Neural cell (in vitro differentiated cells): ENCODE measurements at regions not wholly inside any gene's neighbourhood (a gene's known extent, or its start where the extent isn't known, plus 50 kb on each side); places are given as distances from the start of the nearest gene placed in this dataset.

Experiments used
- EP300 ChIP-seq: fragments of 450-650 bp; conservative IDR thresholded peaks from 2 replicates; pipeline ENCODE4 v1.6.1; 2014; ENCODE audit warnings: antibody characterized with exemption, mild to moderate bottlenecking, moderate library complexity; ENCODE audit not compliant: poor library complexity, severe bottlenecking
- EZH2 ChIP-seq: fragments of 200-600, 300-800 bp; shearing (Covaris generic), sonication (generic); IDR thresholded peaks from 2 replicates; pipeline ENCODE4 v1.6.1; 2014; ENCODE audit warnings: antibody characterized with exemption, low read length, borderline replicate concordance, mild to moderate bottlenecking; ENCODE audit not compliant: insufficient read depth, poor library complexity, severe bottlenecking
- TAF1 ChIP-seq: IDR thresholded peaks from 2 replicates; pipeline ENCODE4 v1.6.1; 2012; ENCODE audit warnings: low read depth
- TF ChIP-seq, protein P1 (sequence below): fragments of 450-650 bp; IDR thresholded peaks from 2 replicates; pipeline ENCODE4 v1.5.1; 2014; ENCODE audit warnings: antibody characterized with exemption, mild to moderate bottlenecking, moderate library complexity; ENCODE audit not compliant: poor library complexity, severe bottlenecking
- TF ChIP-seq, protein P2 (sequence below): IDR thresholded peaks from 2 replicates; pipeline ENCODE4 v1.6.1; 2012; ENCODE audit warnings: borderline replicate concordance

DNA sequence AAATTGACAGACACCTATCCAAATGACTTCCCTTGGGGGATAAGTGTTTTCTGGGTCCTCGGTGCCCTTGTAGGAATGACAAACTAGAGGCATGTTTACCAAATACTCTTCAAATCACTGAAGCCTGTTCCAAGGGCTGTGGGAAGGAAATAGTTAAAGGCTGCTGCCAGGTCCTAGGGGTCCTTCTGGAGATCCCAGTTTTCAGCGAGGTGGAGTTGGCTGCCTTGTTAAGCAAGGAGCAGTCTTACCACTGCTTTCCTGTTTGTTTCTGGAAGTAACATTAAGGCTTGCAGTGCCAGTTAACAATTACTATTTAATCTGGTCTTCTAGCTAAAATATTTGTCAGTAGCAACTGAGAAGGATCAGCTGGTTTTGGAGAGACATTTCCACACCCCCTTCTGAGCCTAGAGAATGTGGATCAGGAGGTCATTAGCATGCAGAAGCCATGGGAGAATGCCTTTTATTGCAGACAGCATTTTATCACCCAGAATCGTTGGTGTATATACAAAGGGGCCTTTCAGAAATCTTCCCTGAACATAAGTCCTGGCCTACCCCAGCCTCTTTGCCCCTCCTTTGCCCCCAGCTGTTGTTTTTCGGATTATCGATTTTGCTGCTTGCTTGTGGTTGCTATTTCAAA, 238.8 kb downstream of the DMAC1 start:
- TF ChIP-seq, protein P1, sequence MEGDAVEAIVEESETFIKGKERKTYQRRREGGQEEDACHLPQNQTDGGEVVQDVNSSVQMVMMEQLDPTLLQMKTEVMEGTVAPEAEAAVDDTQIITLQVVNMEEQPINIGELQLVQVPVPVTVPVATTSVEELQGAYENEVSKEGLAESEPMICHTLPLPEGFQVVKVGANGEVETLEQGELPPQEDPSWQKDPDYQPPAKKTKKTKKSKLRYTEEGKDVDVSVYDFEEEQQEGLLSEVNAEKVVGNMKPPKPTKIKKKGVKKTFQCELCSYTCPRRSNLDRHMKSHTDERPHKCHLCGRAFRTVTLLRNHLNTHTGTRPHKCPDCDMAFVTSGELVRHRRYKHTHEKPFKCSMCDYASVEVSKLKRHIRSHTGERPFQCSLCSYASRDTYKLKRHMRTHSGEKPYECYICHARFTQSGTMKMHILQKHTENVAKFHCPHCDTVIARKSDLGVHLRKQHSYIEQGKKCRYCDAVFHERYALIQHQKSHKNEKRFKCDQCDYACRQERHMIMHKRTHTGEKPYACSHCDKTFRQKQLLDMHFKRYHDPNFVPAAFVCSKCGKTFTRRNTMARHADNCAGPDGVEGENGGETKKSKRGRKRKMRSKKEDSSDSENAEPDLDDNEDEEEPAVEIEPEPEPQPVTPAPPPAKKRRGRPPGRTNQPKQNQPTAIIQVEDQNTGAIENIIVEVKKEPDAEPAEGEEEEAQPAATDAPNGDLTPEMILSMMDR: no peak
- TF ChIP-seq EP300 (no peak), EZH2 (no peak), TAF1 (no peak)
- TF ChIP-seq, protein P2, sequence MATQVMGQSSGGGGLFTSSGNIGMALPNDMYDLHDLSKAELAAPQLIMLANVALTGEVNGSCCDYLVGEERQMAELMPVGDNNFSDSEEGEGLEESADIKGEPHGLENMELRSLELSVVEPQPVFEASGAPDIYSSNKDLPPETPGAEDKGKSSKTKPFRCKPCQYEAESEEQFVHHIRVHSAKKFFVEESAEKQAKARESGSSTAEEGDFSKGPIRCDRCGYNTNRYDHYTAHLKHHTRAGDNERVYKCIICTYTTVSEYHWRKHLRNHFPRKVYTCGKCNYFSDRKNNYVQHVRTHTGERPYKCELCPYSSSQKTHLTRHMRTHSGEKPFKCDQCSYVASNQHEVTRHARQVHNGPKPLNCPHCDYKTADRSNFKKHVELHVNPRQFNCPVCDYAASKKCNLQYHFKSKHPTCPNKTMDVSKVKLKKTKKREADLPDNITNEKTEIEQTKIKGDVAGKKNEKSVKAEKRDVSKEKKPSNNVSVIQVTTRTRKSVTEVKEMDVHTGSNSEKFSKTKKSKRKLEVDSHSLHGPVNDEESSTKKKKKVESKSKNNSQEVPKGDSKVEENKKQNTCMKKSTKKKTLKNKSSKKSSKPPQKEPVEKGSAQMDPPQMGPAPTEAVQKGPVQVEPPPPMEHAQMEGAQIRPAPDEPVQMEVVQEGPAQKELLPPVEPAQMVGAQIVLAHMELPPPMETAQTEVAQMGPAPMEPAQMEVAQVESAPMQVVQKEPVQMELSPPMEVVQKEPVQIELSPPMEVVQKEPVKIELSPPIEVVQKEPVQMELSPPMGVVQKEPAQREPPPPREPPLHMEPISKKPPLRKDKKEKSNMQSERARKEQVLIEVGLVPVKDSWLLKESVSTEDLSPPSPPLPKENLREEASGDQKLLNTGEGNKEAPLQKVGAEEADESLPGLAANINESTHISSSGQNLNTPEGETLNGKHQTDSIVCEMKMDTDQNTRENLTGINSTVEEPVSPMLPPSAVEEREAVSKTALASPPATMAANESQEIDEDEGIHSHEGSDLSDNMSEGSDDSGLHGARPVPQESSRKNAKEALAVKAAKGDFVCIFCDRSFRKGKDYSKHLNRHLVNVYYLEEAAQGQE: no peak
